ENCODE measurements at regions not wholly inside any gene's neighbourhood (a gene's known extent, or its start where the extent isn't known, plus 50 kb on each side); places are given as distances from the start of the nearest gene placed in this dataset.

GRCh38 chr3:72128921-72129320 lies 344.0 kb upstream of the PROK2 start:
- no peak for TF ChIP-seq TCF7L2 (IDR thresholded peaks at IDR 0.05; ENCODE audit: low read depth, low read length)
- no peak for TF ChIP-seq CTCF (IDR thresholded peaks at IDR 0.05)
- no peak for TF ChIP-seq SIN3A (IDR thresholded peaks at IDR 0.05; ENCODE audit: borderline replicate concordance, insufficient read depth, low read depth, low read length)
- TF ChIP-seq POLR2AphosphoS5 (IDR thresholded peaks at IDR 0.05; ENCODE audit: low read depth, low read length): no peak
